ENCODE measurements at regions not wholly inside any gene's neighbourhood (a gene's known extent, or its start where the extent isn't known, plus 50 kb on each side); places are given as distances from the start of the nearest gene placed in this dataset.

DNA sequence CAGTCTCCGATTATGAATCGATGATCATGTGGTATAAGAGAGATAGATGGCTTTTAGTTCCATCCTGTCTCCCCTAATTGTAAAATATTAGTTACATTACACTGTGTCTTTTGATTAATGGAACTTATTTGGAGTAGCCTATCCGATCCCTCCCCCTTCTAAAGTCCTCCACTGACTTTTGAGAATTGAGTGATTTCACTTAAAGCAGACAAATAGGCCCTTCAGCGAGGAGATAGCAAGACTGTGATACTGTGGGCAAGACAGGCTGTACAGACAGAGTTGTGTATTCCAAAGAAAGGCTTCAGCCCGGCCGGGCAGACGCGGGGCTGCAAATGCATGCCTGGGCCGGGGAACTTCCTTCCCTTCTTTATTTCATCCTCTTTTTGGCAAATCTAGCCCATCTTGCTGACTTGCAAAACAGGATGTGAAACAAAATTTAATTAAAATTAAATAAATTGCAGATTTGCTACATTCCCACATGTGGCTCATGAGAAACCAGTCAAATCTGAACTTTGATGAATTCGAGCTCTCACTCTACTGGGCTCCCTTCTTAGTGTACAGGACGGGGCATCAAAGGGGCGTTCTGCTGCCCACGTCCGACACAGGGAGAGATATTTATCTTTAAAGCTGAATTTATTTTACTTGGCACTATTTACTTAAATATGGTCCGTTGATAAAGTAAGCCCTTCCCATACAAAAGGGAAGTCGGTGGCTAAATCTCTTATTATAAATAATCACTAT is 314.8 kb downstream of the ZNF536 start:
- TF ChIP-seq, protein P1, sequence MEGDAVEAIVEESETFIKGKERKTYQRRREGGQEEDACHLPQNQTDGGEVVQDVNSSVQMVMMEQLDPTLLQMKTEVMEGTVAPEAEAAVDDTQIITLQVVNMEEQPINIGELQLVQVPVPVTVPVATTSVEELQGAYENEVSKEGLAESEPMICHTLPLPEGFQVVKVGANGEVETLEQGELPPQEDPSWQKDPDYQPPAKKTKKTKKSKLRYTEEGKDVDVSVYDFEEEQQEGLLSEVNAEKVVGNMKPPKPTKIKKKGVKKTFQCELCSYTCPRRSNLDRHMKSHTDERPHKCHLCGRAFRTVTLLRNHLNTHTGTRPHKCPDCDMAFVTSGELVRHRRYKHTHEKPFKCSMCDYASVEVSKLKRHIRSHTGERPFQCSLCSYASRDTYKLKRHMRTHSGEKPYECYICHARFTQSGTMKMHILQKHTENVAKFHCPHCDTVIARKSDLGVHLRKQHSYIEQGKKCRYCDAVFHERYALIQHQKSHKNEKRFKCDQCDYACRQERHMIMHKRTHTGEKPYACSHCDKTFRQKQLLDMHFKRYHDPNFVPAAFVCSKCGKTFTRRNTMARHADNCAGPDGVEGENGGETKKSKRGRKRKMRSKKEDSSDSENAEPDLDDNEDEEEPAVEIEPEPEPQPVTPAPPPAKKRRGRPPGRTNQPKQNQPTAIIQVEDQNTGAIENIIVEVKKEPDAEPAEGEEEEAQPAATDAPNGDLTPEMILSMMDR (conservative IDR thresholded peaks at IDR 0.05 in 1 of 2, IDR thresholded peaks at IDR 0.05 in 1 of 2; ENCODE audit: low read depth in 1 of 2, low read length in 2 of 2) = no peak
- no peak for TF ChIP-seq EZH2 (IDR thresholded peaks at IDR 0.05; ENCODE audit: low read length, missing control alignments)

All from fibroblast of lung (primary cell).